ENCODE measurements at regions not wholly inside any gene's neighbourhood (a gene's known extent, or its start where the extent isn't known, plus 50 kb on each side); places are given as distances from the start of the nearest gene placed in this dataset.

DNA sequence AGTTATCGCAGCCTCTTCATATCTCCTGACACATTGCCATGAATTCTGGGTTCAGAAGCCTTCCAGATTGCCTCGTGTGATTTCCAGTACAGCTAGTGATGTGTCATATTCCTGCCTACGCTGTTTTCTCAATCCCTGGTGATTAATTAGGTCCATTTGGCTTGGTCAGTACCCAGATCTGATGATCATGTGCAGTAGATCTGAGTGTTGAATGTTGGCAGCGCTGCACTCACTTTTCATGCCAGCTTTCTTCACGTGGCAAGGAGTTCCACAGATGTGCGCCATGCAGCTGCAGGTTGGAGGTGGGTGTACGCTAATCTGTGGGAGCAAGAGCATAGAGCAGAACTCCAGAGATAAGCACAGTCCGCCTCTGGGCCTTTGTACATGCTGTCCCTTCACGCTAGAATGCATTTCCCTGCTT lies 86.9 kb upstream of the COL6A5 start:
- TF ChIP-seq, protein P1, sequence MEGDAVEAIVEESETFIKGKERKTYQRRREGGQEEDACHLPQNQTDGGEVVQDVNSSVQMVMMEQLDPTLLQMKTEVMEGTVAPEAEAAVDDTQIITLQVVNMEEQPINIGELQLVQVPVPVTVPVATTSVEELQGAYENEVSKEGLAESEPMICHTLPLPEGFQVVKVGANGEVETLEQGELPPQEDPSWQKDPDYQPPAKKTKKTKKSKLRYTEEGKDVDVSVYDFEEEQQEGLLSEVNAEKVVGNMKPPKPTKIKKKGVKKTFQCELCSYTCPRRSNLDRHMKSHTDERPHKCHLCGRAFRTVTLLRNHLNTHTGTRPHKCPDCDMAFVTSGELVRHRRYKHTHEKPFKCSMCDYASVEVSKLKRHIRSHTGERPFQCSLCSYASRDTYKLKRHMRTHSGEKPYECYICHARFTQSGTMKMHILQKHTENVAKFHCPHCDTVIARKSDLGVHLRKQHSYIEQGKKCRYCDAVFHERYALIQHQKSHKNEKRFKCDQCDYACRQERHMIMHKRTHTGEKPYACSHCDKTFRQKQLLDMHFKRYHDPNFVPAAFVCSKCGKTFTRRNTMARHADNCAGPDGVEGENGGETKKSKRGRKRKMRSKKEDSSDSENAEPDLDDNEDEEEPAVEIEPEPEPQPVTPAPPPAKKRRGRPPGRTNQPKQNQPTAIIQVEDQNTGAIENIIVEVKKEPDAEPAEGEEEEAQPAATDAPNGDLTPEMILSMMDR (IDR thresholded peaks at IDR 0.05) = no peak
- Mint-ChIP-seq H3K36me3 (ENCODE audit: low read depth) (no peaks in the 10 kb centered on the region), H3K9me3 (no peaks in the 10 kb centered on the region), H3K4me3 (no peak overlapping the region), H3K4me1 (ENCODE audit: low read depth) (no peaks in the 10 kb centered on the region), H3K27me3 (peaks cover 7% of the 10 kb centered on the region), H3K27ac (no peak overlapping the region)
- no peaks in the 10 kb centered on the region for H3K4me1 ChIP-seq (ENCODE audit: insufficient read depth, low read length)
- CTCF ChIA-PET = no interaction called here
- ATAC-seq (ENCODE audit: poor library complexity) (no peak), DNase-seq (no peak)
- intact Hi-C loops (cut with DNase I, micrococcal nuclease) = no loop called here
- no peak overlapping the region for H3K4me3 ChIP-seq (ENCODE audit: low read length)
- H3K9me3 ChIP-seq (ENCODE audit: control insufficient read depth in 1 of 2, insufficient read depth in 1 of 2, low read length in 2 of 2) = no peaks in the 10 kb centered on the region
- H3K27ac ChIP-seq (ENCODE audit: low read depth in 1 of 2, low read length in 2 of 2) = no peak overlapping the region
- H3K27me3 ChIP-seq (ENCODE audit: control insufficient read depth in 1 of 2, insufficient read depth in 2 of 2, low read length in 2 of 2) = no peaks in the 10 kb centered on the region
- POLR2A ChIA-PET = no interaction called here
- H3K36me3 ChIP-seq (ENCODE audit: insufficient read depth, low read length) = no peaks in the 10 kb centered on the region

DNA sequence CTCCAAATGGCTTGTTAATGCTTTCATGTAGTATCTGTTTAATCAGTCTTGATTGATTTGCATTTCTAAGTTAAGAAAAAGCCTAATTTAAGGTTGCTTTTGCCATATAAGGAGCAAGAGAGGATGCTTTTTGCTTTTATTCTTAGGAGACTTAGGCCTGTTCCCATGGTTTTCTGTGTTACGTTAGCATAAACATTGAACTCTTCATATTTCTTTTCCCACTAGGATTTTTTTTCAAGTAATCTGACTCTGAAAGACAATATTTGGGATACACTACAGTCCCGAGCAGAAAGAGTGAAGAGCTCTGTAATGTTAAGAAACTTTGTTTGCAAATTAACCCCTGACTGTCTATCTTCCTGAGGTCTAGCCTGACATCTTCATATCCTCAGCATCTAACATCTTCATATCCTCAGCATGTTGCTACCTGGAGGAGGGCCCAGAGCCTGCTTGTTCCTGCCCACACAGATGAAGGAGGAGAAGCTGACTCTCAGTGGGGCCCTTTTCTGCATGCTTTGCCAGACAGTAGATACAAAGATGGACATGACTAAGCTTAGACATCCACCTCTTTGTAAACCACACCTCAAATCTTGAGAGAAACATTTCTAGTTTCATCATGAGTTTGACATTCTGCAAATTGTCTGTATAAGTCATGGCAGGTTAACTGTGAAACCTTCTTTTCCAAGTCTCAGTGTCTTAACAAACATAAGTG lies 86.2 kb upstream of the COL6A5 start:
- ChIA-PET POLR2A (no interaction called here), CTCF (no interaction called here)
- TF ChIP-seq, protein P1 (IDR thresholded peaks at IDR 0.05) = no peak
- H3K4me1 ChIP-seq (ENCODE audit: insufficient read depth, low read length) = no peaks in the 10 kb centered on the region
- no peak overlapping the region for H3K27ac ChIP-seq (ENCODE audit: low read depth in 1 of 2, low read length in 2 of 2)
- no peaks in the 10 kb centered on the region for H3K9me3 ChIP-seq (ENCODE audit: control insufficient read depth in 1 of 2, insufficient read depth in 1 of 2, low read length in 2 of 2)
- no peak overlapping the region for H3K4me3 ChIP-seq (ENCODE audit: low read length)
- intact Hi-C loops (cut with DNase I, micrococcal nuclease) = no loop called here
- Mint-ChIP-seq H3K27me3 (peaks cover 7% of the 10 kb centered on the region), H3K4me1 (ENCODE audit: low read depth) (no peaks in the 10 kb centered on the region), H3K9me3 (no peaks in the 10 kb centered on the region), H3K4me3 (no peak overlapping the region), H3K36me3 (ENCODE audit: low read depth) (no peaks in the 10 kb centered on the region), H3K27ac (no peak overlapping the region)
- H3K36me3 ChIP-seq (ENCODE audit: insufficient read depth, low read length) = no peaks in the 10 kb centered on the region
- H3K27me3 ChIP-seq (ENCODE audit: control insufficient read depth in 1 of 2, insufficient read depth in 2 of 2, low read length in 2 of 2) = no peaks in the 10 kb centered on the region
- DNase-seq (no peak), ATAC-seq (ENCODE audit: poor library complexity) (no peak)

DNA sequence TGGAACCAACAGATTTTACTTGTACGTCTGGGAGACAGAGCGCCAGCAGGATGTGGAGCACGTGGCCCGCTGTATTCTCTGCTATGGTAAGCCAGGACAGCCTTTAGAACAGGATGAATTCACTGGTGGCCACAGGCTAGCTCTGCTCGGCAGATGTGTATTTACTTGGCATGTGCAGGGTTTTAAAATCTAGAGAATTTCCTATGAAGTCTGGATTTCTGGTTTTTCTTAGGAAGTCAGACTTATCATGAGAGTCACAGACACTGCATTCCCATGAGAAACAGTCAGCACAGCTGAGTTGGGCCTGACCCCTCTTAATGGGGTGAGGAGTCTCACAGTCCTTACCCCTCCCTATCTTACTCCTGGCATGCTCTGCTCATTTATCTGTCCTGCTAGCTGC lies 84.6 kb upstream of the COL6A5 start:
- Mint-ChIP-seq H3K9me3 (no peaks in the 10 kb centered on the region), H3K36me3 (ENCODE audit: low read depth) (no peaks in the 10 kb centered on the region), H3K4me3 (no peak overlapping the region), H3K4me1 (ENCODE audit: low read depth) (no peaks in the 10 kb centered on the region), H3K27ac (no peak overlapping the region), H3K27me3 (peaks cover 7% of the 10 kb centered on the region)
- intact Hi-C loops (cut with DNase I, micrococcal nuclease) = no loop called here
- ChIA-PET CTCF (no interaction called here), POLR2A (no interaction called here)
- Histone ChIP-seq H3K4me1 (ENCODE audit: insufficient read depth, low read length) (no peaks in the 10 kb centered on the region), H3K27ac (ENCODE audit: low read depth in 1 of 2, low read length in 2 of 2) (no peak overlapping the region), H3K4me3 (ENCODE audit: low read length) (no peak overlapping the region), H3K36me3 (ENCODE audit: insufficient read depth, low read length) (no peaks in the 10 kb centered on the region), H3K9me3 (ENCODE audit: control insufficient read depth in 1 of 2, insufficient read depth in 1 of 2, low read length in 2 of 2) (no peaks in the 10 kb centered on the region), H3K27me3 (ENCODE audit: control insufficient read depth in 1 of 2, insufficient read depth in 2 of 2, low read length in 2 of 2) (no peaks in the 10 kb centered on the region)
- no peak for DNase-seq
- no peak for ATAC-seq (ENCODE audit: poor library complexity)
- TF ChIP-seq, protein P1 (IDR thresholded peaks at IDR 0.05) = no peak

Data from CD4-positive, alpha-beta T cell (primary cell).